Tibial nerve (tissue), 4 donors: ENCODE measurements at regions not wholly inside any gene's neighbourhood (a gene's known extent, or its start where the extent isn't known, plus 50 kb on each side); places are given as distances from the start of the nearest gene placed in this dataset.

Source experiments
- DNase-seq, 2 donors: peaks; one replicate each; pipeline ENCODE4 v3.0.0-alpha.2; 2019; ENCODE audit warnings: low spot score in 2 of 2
- H3K27ac ChIP-seq, 4 donors: fragments of 200-600 bp; sonication (generic) in 3 of 4; one replicate each; pipeline ENCODE4 v1.5.1; 2017 to 2019; ENCODE audit warnings: mild to moderate bottlenecking in 1 of 4
- H3K27me3 ChIP-seq, 2 donors: fragments of 200-600 bp; sonication (generic) in 1 of 2; one replicate each; pipeline versions ENCODE4 v1.5.1 to v1.6.0; 2017 to 2019
- H3K36me3 ChIP-seq, 3 donors: fragments of 200-600 bp; sonication (generic); one replicate each; pipeline ENCODE4 v1.5.1; 2018 to 2019
- H3K4me1 ChIP-seq, 4 donors: fragments of 200-600 bp; sonication (generic) in 3 of 4; one replicate each; pipeline ENCODE4 v1.5.1; 2017 to 2019
- H3K4me3 ChIP-seq, 4 donors: fragments of 200-600 bp; sonication (generic) in 3 of 4; one replicate each; pipeline ENCODE4 v1.5.1; 2017 to 2019; ENCODE audit warnings: mild to moderate bottlenecking in 1 of 4, moderate library complexity in 1 of 4
- H3K9me3 ChIP-seq, 4 donors: fragments of 200-600 bp; sonication (generic) in 3 of 4; one replicate each; pipeline ENCODE4 v1.5.1; 2017 to 2019
- EP300 ChIP-seq, 2 donors: sonication (generic); formaldehyde crosslinking; IDR thresholded peaks; one replicate each; pipeline ENCODE4 v1.6.1; 2017; ENCODE audit warnings: antibody characterized with exemption in 2 of 2, mild to moderate bottlenecking in 1 of 2
- POLR2A ChIP-seq, 2 donors: fragments of 450-650 bp; IDR thresholded peaks; one replicate each; pipeline ENCODE4 v1.6.1; 2017; ENCODE audit warnings: antibody characterized with exemption in 2 of 2, mild to moderate bottlenecking in 2 of 2, moderate library complexity in 2 of 2
- WGBS, 2 donors: methylation state at CpG; one replicate each; pipeline ENCODE4 v1.1.5; 2018; 5-methylcytosine and 5-hydroxymethylcytosine counted together
- TF ChIP-seq, protein P1 (sequence below), 5 experiments: fragments of 200-600 bp in 3 of 5; fragments of 450-650 bp in 2 of 5; sonication (generic) in 3 of 5; IDR thresholded peaks; one replicate each; pipeline ENCODE4 v1.5.1; 2016 to 2019; ENCODE audit warnings: antibody characterized with exemption in 5 of 5, mild to moderate bottlenecking in 3 of 5, moderate library complexity in 2 of 5

DNA sequence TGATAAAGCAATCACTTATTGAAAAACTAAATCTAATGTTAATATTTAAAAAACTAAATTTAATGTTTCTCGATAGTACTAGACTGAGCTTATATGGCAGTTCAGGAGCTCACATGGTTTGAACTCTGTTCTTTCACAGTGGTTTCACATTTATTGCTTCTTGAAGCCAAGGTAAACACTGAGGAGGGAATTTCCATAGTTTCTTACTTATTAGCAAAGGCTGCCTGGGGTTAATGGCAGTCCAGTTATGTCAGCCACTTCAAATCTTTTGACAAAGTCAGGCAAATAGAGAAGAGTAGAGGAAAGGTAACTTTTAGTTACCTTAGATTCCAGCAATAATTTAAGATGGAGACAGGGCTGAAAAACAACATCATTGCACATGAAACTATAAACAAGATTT lies 831.5 kb downstream of the ROBO2 start:
- H3K27me3 ChIP-seq = no peaks in the 10 kb centered on the region
- no peaks in the 10 kb centered on the region for H3K9me3 ChIP-seq
- TF ChIP-seq, protein P1, sequence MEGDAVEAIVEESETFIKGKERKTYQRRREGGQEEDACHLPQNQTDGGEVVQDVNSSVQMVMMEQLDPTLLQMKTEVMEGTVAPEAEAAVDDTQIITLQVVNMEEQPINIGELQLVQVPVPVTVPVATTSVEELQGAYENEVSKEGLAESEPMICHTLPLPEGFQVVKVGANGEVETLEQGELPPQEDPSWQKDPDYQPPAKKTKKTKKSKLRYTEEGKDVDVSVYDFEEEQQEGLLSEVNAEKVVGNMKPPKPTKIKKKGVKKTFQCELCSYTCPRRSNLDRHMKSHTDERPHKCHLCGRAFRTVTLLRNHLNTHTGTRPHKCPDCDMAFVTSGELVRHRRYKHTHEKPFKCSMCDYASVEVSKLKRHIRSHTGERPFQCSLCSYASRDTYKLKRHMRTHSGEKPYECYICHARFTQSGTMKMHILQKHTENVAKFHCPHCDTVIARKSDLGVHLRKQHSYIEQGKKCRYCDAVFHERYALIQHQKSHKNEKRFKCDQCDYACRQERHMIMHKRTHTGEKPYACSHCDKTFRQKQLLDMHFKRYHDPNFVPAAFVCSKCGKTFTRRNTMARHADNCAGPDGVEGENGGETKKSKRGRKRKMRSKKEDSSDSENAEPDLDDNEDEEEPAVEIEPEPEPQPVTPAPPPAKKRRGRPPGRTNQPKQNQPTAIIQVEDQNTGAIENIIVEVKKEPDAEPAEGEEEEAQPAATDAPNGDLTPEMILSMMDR (IDR thresholded peaks at IDR 0.05) = no peak
- no peak for TF ChIP-seq EP300 (IDR thresholded peaks at IDR 0.05)
- no peak for TF ChIP-seq POLR2A (IDR thresholded peaks at IDR 0.05)
- H3K27ac ChIP-seq = no peak overlapping the region
- no peaks in the 10 kb centered on the region for H3K4me1 ChIP-seq
- H3K4me3 ChIP-seq = no peak overlapping the region
- no peak for DNase-seq
- WGBS, 2 donors = 97 to 98% methylated on average over 1 of the region's 1 CpG
- H3K36me3 ChIP-seq = no peaks in the 10 kb centered on the region

DNA sequence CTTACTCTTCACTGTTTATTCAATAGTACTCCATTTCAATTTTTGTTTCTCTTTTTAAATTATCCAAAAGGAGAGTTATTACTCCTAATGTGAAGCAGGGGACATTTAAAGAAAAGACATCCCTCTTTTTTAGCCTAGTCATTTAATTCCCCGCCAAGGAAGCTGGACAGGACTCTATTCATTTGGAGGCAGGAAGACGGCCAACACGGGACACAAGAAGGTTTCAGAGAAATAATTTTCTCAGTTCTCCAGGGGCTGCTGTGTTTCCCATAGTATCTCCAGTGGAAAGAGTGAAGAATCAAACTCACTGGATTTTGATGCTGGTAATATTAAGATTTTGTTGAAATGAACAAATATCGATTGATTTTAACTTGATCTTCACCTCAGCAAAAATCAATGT lies 833.7 kb downstream of the ROBO2 start:
- Histone ChIP-seq H3K36me3 (no peaks in the 10 kb centered on the region), H3K9me3 (no peaks in the 10 kb centered on the region), H3K4me1 (no peaks in the 10 kb centered on the region), H3K27ac (no peak overlapping the region), H3K4me3 (no peak overlapping the region), H3K27me3 (no peaks in the 10 kb centered on the region)
- WGBS, 2 donors = 40 to 43% methylated on average over 4 of the region's 4 CpGs
- TF ChIP-seq, protein P1 (IDR thresholded peaks at IDR 0.05) = no peak
- TF ChIP-seq POLR2A (IDR thresholded peaks at IDR 0.05) (no peak), EP300 (IDR thresholded peaks at IDR 0.05) (no peak)
- DNase-seq = peak in 1 of 2 donors; percentile 7

DNA sequence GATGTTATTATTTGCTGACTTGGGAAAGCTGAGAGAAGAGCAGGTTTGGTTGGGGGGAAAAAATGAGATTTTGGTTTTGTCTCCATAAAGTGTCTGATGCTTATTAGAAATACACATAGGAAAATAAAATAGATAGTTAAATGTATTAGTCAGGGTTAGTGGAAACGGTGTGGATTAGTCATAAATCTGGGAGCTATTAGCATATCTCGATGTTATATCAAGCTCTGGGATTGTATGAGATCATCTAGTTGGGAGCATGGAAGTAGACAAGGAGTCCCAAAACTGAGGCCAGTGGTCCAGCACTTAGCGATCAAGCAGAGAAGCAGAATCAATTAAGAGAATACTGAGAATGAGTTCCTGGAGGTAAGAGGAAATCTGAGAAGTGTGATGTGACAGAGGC lies 845.5 kb downstream of the ROBO2 start:
- no peak overlapping the region for H3K4me3 ChIP-seq
- no peaks in the 10 kb centered on the region for H3K36me3 ChIP-seq
- no peak for TF ChIP-seq POLR2A (IDR thresholded peaks at IDR 0.05)
- TF ChIP-seq EP300 (IDR thresholded peaks at IDR 0.05) = no peak
- 76 to 81% methylated on average over 3 of the region's 3 CpGs for WGBS, 2 donors
- H3K9me3 ChIP-seq = no peaks in the 10 kb centered on the region
- no peaks in the 10 kb centered on the region for H3K27me3 ChIP-seq
- H3K4me1 ChIP-seq = no peaks in the 10 kb centered on the region
- DNase-seq = no peak
- H3K27ac ChIP-seq = no peak overlapping the region

DNA sequence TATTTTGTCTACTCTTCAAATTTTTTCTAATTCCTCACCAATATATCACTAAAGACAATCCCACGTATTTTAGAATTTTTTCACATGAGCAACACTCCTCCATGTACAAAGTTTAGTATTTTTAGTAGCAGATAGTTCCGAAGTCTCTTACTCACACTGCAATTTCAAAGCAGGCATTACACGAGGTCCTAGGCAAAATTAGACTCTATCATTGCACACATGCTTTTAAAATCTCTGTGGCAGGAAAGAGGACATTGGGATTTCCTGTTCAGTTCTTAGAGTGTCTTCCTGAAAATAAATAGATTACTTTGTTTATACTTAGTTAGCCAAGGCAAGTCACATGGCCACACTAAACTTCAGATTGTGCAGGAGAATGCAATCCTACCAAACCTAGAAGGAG lies 847.7 kb downstream of the ROBO2 start:
- DNase-seq = no peak
- no peaks in the 10 kb centered on the region for H3K4me1 ChIP-seq
- no peak overlapping the region for H3K27ac ChIP-seq
- 35 to 51% methylated on average over 3 of the region's 3 CpGs for whole genome bisulfite sequencing, 2 donors
- no peaks in the 10 kb centered on the region for H3K9me3 ChIP-seq
- H3K27me3 ChIP-seq = no peaks in the 10 kb centered on the region
- H3K4me3 ChIP-seq = no peak overlapping the region
- TF ChIP-seq EP300 (IDR thresholded peaks at IDR 0.05) = no peak
- TF ChIP-seq, protein P1 (IDR thresholded peaks at IDR 0.05) = no peak
- TF ChIP-seq POLR2A (IDR thresholded peaks at IDR 0.05) = no peak
- no peaks in the 10 kb centered on the region for H3K36me3 ChIP-seq

DNA sequence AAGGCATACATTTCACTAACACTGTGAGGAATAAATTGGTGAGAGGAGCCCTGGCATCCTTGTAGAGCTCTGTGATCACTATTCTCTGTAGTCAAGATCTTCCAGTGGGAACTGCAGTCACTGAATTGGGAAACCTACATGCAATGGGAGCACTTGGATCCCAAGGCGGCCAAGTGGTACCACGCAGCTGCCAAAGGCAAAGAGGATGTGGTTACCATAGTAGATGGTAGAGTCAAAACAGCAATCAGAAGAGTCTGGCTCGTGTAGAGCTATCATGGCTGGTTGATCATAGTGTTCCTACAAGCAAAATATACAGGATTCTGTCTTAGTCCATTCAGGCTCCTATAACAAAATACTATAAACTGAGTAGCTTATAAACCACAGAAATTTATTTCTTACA lies 849.7 kb downstream of the ROBO2 start:
- WGBS, 2 donors = 87 to 92% methylated on average over 3 of the region's 3 CpGs
- H3K4me3 ChIP-seq = no peak overlapping the region

More for the DNA sequence above, 849.7 kb downstream of the ROBO2 start:
- Histone ChIP-seq H3K27ac (no peak overlapping the region), H3K27me3 (no peaks in the 10 kb centered on the region), H3K4me1 (no peaks in the 10 kb centered on the region), H3K9me3 (no peaks in the 10 kb centered on the region), H3K36me3 (no peaks in the 10 kb centered on the region)
- TF ChIP-seq, protein P1 (IDR thresholded peaks at IDR 0.05) = no peak
- TF ChIP-seq EP300 (IDR thresholded peaks at IDR 0.05) (no peak), POLR2A (IDR thresholded peaks at IDR 0.05) (no peak)
- DNase-seq = no peak
